ENCODE measurements at regions not wholly inside any gene's neighbourhood (a gene's known extent, or its start where the extent isn't known, plus 50 kb on each side); places are given as distances from the start of the nearest gene placed in this dataset.

GRCh38 chr6:168164462-168165061 lies 85.5 kb upstream of the FRMD1 start:
- no peak overlapping the region for H3K27ac ChIP-seq (ENCODE audit: low read depth in 1 of 2, low read length in 2 of 2)
- Mint-ChIP-seq H3K9me3 (peaks cover 7 to 35% (median 23%) of the 10 kb centered on the region in 7 donors), H3K4me1 (no peaks in the 10 kb centered on the region), H3K36me3 (no peaks in the 10 kb centered on the region), H3K4me3 (no peak overlapping the region), H3K27me3 (ENCODE audit: low read depth in 3 of 3) (peaks cover 0 to 12% (median 2%) of the 10 kb centered on the region in 3 donors), H3K27ac (no peak overlapping the region)
- no peak for DNase-seq
- intact Hi-C loops (cut with micrococcal nuclease), result no loop called here
- H3K4me2 ChIP-seq (replicated peaks; ENCODE audit: extremely low read depth, low read length, poor library complexity, severe bottlenecking), result no peak overlapping the region
- H3K79me2 ChIP-seq (ENCODE audit: insufficient read depth, low read length), result no peaks in the 10 kb centered on the region
- H3K36me3 ChIP-seq (replicated peaks in 1 of 2; ENCODE audit: control insufficient read depth in 1 of 2, insufficient read depth in 2 of 2, low read length in 2 of 2), result no peaks in the 10 kb centered on the region
- WGBS (ENCODE audit: insufficient coverage), result 91% methylated on average over 3 of the region's 8 CpGs
- peaks cover 9 to 29% of the 10 kb centered on the region in 2 donors for H3K9me3 ChIP-seq (replicated peaks in 1 of 2; ENCODE audit: control insufficient read depth in 1 of 2, insufficient read depth in 1 of 2, low read length in 2 of 2)
- H3K4me3 ChIP-seq (replicated peaks in 1 of 3; ENCODE audit: low read depth in 2 of 3, low read length in 3 of 3), result no peak overlapping the region
- TF ChIP-seq CTCF (IDR thresholded peaks at IDR 0.05), result no peak
- no peak overlapping the region for H3K9ac ChIP-seq (ENCODE audit: insufficient read depth, low read length, poor library complexity, severe bottlenecking)
- no peaks in the 10 kb centered on the region for H4K20me1 ChIP-seq (ENCODE audit: insufficient read depth, low read length)
- H3K4me1 ChIP-seq (ENCODE audit: control insufficient read depth in 1 of 2, insufficient read depth in 2 of 2, low read length in 2 of 2), result no peaks in the 10 kb centered on the region
- no peak overlapping the region for H2AFZ ChIP-seq (ENCODE audit: insufficient read depth, low read depth, low read length, poor library complexity, severe bottlenecking)
- H3K27me3 ChIP-seq (ENCODE audit: control insufficient read depth in 2 of 2, insufficient read depth in 2 of 2, low read length in 2 of 2), result no peaks in the 10 kb centered on the region

- no peak for DNase-seq
- H4K20me1 ChIP-seq (ENCODE audit: insufficient read depth, low read length), result no peaks in the 10 kb centered on the region
- peaks cover 0 to 8% (median 4%) of the 10 kb centered on the region in 3 donors for H3K27me3 Mint-ChIP-seq (ENCODE audit: low read depth in 3 of 3)
- H3K36me3 ChIP-seq (replicated peaks in 1 of 2; ENCODE audit: control insufficient read depth in 1 of 2, insufficient read depth in 2 of 2, low read length in 2 of 2), result no peaks in the 10 kb centered on the region
- no peak for TF ChIP-seq CTCF (IDR thresholded peaks at IDR 0.05)
- H3K4me3 Mint-ChIP-seq, result no peak overlapping the region
- H3K4me1 Mint-ChIP-seq, result no peaks in the 10 kb centered on the region
- no peak overlapping the region for H3K27ac ChIP-seq (ENCODE audit: low read depth in 1 of 2, low read length in 2 of 2)
- no peaks in the 10 kb centered on the region for H3K79me2 ChIP-seq (ENCODE audit: insufficient read depth, low read length)
- WGBS (ENCODE audit: insufficient coverage), result 93% methylated on average over 6 of the region's 14 CpGs
- H3K9me3 ChIP-seq (replicated peaks in 1 of 2; ENCODE audit: control insufficient read depth in 1 of 2, insufficient read depth in 1 of 2, low read length in 2 of 2), result peaks cover 7 to 26% of the 10 kb centered on the region in 2 donors
- H3K36me3 Mint-ChIP-seq, result no peaks in the 10 kb centered on the region
- no peak overlapping the region for H3K27ac Mint-ChIP-seq
- no peaks in the 10 kb centered on the region for H3K27me3 ChIP-seq (ENCODE audit: control insufficient read depth in 2 of 2, insufficient read depth in 2 of 2, low read length in 2 of 2)
- no peak overlapping the region for H3K4me2 ChIP-seq (replicated peaks; ENCODE audit: extremely low read depth, low read length, poor library complexity, severe bottlenecking)
- H3K9ac ChIP-seq (ENCODE audit: insufficient read depth, low read length, poor library complexity, severe bottlenecking), result no peak overlapping the region
- no peak overlapping the region for H2AFZ ChIP-seq (ENCODE audit: insufficient read depth, low read depth, low read length, poor library complexity, severe bottlenecking)
- peaks cover 6 to 30% (median 17%) of the 10 kb centered on the region in 7 donors for H3K9me3 Mint-ChIP-seq
- no peak overlapping the region for H3K4me3 ChIP-seq (replicated peaks in 1 of 3; ENCODE audit: low read depth in 2 of 3, low read length in 3 of 3)
- intact Hi-C loops (cut with micrococcal nuclease), result no loop called here
- no peaks in the 10 kb centered on the region for H3K4me1 ChIP-seq (ENCODE audit: control insufficient read depth in 1 of 2, insufficient read depth in 2 of 2, low read length in 2 of 2)
Observed at GRCh38 chr6:168163096-168163731, 84.2 kb upstream of the FRMD1 start.

Measured in CD14-positive monocyte (primary cell).